GM21526 (cell line): ENCODE measurements at regions not wholly inside any gene's neighbourhood (a gene's known extent, or its start where the extent isn't known, plus 50 kb on each side); places are given as distances from the start of the nearest gene placed in this dataset.
"Not testable (repeated sequence)": the region's sequence is repeated elsewhere in the genome, so short reads cannot be mapped to it uniquely, and the experiment has no call there.

Source experiments
- ATAC-seq: cut with Tn5 transposase; IDR thresholded peaks from one replicate; pipeline ENCODE4 v1.9.1; 2021; ENCODE audit warnings: moderate library complexity; ENCODE audit not compliant: unreplicated experiment, low FRiP score

DNA sequence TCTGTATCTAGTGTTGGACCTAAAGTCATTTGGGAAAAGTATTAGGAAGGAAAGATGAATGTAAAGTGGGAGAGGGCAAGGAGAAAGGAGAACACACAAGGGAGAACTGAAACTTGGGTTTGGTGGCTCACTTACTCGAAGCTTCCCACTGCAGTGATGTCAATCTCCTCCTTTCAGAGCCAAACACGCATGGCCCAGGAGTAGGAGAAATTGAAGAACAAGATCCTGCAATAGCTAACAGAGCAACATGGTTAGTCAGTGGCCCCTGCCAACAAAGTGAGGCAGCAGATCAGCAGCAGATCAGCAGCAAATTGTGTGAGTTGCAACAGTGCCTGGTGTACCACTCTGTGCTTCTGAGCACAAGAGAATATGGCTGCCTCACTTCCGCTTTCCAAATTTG lies 366.4 kb downstream of the PSAT1 start:
- no peak for ATAC-seq

DNA sequence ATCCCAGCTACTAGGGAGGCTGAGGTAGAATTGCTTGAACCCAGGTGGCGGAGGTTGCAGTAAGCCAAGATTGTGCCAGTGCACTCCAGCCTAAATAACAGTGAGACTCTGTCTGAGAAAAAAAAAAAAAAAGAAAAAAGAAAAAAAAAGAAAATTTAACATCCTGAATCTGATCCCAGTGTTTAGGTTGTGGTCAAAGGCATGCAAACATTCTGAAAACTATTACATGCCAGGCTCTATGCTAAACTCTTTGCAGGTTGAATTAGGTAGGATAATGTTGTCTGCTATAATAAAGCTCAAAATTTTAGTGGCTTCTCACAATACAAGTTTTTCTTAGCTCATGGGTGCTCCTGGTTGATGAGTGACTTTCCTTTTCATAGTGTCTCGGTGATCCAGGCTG lies 367.4 kb downstream of the PSAT1 start:
- no peak for ATAC-seq

DNA sequence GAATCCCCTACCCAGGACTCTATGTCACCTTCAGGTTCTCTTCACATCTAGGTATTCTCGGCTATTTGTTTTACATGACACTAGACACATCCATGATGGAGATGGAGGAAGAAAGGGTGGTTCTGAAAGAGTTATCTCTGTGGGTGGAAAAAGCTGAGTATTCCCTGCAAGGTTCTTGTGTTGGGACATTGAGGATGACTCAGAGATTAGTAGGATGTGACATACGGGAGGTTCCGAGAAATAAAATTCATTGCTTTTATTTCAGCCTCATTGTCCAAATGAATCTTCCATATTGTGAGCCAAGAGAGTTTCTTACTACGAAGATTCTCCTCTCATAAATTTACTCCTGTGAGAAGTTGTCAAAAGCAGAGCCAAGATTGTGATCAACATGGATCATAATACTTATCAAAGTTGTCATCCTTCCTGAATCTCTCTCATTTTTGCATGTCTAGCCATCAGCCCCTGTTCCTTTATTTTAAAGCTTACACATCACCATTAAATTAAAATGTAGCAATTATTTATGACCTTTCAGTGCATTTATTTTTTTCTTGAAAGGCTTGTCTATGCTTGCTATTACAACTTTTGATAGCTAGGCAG lies 370.0 kb downstream of the PSAT1 start:
- ATAC-seq = no peak

DNA sequence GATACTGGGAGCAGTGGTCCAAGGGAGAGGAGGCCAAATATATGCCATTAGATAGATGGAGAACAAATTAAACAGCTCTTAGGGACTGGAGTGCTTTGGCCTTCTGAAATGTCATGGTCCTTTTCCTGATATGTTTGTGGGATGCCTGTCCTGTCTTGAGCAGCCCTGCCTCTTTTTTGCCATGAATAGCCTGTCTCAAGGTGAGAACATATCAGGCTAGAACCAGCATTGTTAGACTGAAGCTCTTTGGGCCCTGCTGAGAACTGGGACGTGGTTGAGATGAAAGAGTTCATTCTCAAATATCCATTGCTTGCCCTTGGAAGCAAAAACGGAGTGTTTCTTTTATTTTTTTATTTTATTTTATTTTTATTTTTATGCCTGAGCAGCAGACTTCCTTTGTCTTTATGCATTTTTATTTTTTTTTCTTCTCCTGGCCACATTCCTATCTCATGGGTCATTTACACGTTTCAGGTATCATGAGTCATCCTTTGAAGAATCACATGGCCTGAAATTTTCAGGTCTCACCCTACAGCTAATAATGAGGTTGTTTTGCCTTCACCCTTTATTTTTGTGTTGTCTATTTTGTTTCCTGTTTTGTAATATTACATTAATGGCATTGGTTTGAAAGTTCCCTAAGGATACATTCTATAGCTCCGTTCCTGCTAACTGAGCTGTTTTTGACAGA lies 371.4 kb downstream of the PSAT1 start:
- ATAC-seq = no peak

DNA sequence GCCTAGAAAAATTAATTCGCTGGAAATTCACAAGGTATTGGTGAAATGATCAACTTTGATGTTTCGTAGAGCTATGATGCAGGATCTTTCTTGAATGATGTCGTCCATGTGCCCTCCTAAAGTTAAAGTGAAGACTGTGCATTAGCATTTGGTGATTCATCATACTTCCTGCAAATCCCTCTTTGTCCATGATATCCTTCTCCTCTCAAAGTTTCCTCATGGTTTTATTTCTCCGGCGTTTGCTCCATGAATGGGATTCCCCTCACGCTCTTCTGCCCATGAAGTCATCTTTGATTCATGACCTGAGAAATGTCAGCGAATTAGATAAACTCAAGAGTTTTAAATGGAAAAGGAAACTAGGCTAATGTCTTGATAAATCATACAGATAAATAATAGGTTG lies 372.7 kb downstream of the PSAT1 start:
- no peak for ATAC-seq

DNA sequence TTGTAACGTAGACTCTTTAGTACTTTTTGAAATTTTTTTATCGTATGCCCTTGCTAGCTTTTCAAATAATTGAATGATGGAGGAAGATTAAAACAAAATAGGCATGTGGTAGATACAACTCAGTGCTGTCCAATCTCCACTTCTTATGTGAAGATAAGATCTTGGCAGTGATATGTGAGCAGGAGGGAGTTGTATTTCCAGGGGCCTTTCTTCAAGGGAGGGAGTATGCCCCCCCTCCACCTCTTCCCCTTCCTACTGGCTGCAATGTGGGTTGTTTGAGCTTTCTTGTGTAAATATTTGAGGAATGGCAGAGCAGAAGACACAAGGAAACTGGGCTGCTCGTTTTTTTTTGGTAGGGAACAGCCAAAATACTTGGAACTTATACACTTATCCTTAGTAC lies 374.9 kb downstream of the PSAT1 start:
- ATAC-seq = no peak

DNA sequence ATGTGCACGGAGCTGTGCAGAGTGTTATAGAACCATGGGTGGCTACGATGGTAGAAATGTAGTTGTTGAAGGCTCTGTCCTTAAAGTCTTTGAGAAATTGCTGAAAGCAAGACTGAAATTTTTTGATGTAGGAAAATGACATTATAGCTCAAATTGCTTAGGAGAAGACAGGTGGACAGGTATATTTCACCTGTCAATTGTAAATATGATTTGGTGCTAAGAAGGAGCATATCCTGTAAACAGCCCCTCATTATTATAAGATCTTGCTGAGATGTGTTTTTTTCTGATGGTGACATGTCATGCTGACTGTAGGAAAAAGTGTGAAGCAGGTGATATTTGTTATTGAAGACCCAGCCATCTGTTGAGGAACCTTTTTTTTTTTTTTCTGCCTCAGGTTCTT lies 377.9 kb downstream of the PSAT1 start:
- no peak for ATAC-seq

DNA sequence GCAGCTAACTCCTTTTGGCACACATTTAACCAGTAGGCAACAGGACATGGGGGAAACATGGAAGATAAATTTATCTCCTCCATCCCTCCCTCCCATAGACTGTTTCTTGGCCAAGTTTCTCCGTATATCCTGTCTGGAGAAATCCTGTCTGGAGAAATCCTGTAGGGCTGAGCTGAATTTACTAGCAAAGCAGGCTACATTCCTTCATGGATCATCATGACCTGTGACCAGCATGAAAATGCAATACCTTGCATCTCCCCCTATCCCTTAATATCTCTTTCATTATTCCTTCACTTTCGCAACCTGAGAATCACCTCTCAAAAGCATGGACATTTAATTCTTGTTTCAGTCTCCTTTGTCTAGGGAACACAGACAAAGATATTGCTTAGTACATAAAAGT lies 379.1 kb downstream of the PSAT1 start:
- ATAC-seq = no peak

DNA sequence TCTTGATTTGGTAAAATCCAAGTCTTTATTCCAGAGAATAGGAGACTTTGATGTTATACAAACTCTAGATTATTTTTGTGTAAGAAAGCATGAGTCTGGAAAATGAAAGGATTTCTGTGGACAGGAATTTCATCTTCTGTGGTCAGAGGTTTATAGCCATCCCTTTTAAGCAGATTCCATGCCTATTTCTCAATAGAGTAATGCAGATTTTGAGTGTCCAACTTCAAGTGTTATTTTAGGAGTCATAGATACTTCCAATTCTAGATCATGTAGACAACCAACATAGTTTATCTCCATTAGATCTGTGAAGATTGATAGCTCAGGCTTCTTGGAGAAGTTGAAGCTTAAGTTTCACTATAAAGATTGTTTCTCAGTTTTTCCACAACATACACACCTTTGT lies 379.7 kb downstream of the PSAT1 start:
- no peak for ATAC-seq

DNA sequence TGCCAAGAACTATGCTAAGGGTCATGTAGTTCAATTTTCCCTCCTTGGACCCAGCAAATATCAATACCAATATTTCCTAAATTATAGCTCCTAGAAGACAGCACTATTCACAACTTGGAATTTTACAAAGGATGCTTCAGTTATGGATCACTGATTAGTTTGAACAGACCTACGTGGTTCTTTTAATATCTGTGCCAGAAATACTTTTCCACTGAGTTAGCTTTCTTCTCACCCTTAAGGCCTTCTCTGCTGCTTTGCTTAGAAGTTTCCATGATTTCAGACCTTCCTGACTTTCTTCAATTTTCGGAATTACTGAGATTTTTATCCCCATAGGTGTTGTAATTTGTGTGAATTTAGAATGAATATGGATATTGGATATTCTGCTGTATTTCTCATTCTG lies 380.4 kb downstream of the PSAT1 start:
- no peak for ATAC-seq

DNA sequence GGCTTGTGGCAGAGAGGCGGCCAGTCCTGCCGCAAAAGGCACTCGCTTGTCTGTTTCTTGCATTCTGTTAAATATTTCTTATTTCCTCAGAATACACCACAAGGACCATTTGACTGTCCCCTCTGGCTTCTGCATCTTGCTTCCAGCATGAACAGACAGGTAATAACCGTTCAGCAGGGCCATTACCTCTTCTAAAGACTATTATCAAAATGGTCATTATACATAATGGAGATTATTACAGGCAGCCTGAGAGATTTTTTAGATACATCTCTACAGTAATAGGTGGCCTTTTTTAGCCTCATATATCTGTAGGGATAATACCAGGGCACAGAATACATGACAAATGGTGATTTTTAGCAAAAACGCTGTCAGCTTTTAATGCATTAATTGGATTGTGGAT lies 382.0 kb downstream of the PSAT1 start:
- ATAC-seq = no peak

DNA sequence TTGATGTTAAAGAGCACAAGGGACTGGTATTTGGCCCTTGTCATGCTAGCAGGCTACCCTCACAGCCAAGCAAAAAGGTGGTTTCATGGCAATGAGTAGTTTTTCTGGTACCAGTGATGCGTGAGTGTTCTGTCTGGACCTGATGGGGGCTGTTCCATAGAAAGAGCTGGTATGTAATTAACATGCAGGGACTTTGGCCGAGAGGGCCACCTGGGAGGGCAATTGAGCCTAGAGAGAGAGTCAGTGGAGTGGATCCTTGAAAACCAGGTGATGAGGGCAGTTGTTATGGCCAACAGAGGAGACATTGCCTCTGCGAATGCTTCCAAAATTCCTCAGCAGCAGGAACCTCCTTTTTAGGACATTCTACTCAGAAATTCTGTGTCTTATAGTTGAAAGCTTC lies 383.3 kb downstream of the PSAT1 start:
- ATAC-seq = no peak

DNA sequence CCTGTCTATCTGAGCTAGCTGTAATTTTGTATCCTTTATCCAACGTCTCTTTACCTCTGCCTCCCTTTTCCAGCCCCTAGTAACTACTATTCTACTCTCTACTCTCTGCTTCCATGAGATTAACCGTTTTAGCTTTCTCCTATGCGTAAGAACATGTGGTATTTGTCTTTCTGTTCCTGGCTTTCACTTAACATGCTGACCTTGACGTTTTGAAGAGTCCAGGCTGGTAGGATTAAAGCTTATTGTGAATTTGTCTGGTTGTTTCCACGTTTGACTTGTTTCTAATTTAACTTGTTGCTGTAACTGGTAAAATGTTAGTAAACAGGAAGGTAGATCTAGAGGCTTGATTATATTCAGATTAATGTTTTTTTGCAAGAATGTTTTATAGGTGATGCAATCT lies 385.3 kb downstream of the PSAT1 start:
- no peak for ATAC-seq

DNA sequence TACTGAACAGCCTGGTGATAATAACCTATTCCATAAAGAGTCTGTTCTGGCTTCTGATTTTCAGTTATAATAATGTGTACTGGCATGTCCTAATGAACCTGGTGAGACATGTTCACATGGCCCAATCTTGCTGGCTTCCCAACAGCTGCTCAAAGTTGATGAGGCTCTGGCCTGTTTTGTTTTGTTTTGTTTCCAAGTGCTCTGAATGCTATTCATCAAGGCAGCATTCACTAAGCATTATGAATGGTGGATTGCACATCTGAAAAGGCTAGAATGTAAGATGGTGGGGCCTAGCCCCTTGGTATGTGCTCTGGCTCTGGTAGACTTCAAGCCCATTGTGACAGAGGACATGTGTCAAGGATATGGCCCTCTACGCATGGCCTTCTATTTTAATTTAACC lies 388.5 kb downstream of the PSAT1 start:
- ATAC-seq = no peak

DNA sequence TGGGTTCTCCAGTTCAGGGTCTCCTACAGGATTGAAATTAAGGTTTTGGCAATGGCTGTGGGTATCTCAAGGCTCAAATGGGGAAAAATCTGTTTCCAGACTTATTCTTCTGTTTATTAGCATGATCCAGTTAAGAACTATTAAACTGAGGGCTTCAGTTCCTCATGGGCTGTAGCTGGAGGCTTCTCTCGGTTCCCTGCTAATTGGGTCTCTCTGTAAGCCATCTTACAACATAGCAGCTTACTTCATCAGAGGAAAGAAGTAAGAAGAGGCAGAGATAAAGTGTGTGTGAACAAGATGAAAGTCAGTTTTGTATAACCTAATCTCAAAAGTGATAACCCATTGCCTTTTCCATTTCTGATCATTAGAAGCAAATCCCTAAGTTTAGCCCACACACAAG lies 391.9 kb downstream of the PSAT1 start:
- no peak for ATAC-seq

DNA sequence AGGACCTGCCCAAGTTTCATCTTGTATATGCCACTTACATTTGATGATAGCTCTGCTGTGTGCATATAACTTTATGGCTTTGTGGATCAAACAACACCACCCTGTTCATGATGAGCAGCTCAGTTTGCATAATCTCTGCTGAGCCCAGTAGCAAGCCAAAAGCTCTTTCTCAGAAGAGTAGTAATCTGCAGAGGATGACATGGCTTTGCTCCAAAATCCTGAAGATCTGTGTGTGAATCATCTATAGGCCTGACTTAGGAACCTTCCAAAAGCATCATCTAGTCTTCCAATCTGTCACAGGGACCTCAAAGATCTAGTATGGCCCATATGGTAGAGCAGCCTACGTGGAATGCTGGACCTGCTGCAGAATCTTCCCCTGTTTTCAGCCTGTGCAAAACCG lies 394.6 kb downstream of the PSAT1 start:
- ATAC-seq = no peak

DNA sequence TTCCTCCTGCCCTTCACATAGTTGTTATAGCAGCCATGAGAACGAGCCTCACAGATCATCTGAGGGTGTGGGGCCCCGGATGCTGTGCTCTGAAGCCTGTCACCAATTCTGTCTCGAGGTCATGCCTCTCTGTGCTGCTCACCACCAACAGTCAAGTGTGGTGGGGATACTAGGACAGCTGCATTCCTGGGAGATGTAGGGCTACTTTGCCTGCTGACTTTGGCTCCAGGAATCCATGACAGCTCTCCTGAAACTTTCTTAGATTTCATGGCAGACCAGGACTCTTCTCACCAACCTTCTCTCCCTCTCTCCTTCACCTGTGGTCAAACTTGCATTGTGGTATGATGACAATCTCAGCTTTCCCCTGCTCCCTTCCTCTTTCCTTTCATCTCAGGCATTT lies 395.9 kb downstream of the PSAT1 start:
- no peak for ATAC-seq

DNA sequence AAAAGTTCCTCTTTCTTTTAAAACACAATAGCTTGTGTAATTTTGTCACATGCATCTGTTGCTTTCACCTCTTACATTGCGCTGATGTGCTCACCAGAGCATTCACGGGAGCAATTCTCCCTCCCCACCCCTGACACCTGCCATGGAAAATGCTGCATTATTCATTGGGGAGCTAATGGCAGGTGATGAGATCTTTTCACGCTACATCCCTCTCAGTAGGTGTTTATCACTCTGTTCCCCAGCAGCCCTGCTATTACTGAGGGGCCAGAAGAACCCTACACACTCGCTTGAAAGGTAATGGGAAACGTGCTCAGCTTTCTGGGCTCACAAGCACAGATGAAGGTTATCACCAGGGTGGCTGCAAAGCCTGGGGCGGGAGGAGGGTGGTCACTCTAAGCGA lies 398.0 kb downstream of the PSAT1 start:
- no peak for ATAC-seq

DNA sequence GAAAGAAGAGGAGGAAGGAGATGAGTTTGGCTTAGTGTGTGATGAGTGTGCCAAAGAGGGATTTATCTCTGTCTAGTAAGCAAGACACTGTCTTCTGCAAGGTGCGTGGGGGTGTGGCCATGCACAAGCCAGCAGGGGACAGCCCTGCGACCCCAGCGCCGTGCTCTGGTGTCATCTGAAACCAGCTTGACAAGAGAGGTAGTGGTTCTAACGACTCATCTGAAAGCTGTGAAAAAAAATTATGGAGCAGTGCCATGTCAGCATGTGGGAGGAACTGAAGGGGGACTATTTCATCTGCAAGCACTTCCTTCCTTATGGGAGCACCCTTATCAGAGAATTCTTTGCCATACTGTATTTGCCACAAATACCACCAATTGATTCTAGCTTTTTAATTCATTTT lies 398.6 kb downstream of the PSAT1 start:
- ATAC-seq = no peak

DNA sequence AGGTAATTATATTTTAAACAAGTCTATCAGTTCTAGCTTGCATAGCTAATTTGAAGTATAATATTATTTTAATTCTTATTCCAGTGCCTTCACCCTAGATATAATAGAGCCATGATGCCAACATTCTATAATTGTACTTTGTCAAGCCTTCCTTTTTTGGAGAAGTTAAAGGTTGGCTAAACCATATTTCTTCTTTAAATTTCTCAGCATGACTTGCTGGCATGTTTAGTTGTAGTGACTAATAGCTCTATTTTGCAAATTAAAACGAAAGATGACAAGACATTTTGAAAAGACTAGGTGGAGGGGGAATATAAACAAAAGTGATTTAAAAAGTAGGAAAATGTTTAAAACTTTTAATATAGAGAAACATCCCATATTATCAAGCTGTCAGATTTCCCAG lies 400.7 kb downstream of the PSAT1 start:
- ATAC-seq = no peak

DNA sequence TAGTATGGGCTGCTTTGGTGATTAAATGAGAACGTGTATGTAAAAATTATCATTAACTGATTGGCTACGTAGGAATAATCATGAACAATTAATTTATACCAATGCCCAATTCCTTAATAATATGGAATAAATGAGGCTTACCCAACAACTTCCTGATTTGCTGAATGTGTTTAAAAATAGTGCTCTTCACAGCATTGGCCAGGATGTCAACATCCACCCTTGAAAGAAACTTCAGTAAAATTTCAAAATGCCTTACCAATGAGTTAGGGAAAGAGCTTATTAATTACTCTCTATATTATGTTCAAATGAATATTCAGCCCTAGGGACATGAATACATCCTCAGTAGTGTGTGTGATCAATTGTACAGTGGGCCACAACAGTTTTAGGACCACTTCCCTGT lies 401.4 kb downstream of the PSAT1 start:
- no peak for ATAC-seq

DNA sequence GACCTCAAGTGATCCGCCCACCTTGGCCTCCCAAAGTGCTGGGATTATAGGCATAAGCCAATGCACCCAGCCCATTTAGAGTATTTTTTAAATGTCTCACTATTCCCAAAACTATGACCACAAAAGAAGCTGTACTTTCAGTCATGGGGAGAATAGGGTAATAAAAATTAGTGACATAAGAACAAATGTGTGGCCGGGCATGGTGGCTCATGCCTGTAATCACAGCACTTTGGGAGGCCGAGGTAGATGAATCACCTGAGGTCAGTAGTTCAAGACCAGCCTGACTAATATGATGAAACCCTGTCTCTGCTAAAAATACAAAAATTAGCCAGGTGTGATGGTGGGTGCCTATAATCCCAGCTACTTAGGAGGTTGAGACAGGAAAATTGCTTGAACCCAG lies 402.3 kb downstream of the PSAT1 start:
- not testable (repeated sequence) for ATAC-seq

DNA sequence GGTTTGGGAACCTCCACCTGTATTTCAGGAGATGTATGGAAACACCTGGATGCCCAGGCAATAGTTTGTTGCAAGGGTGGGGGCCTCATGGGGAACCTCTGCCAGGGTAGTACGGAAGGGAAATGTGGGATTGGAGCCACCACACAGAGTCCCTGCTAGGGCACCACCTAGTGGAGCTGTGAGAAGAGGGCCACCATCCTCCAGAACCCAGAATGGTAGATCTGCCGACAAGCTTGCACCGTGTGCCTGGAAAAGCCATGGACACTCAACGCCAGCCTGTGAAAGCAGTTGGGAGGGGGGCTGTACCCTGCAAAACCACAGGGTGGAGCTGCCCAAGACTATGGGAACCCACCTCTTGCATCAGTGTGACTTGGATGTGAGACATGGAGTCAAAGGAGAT lies 407.2 kb downstream of the PSAT1 start:
- ATAC-seq = not testable (repeated sequence)
